GM19351 (cell line): ENCODE measurements at regions not wholly inside any gene's neighbourhood (a gene's known extent, or its start where the extent isn't known, plus 50 kb on each side); places are given as distances from the start of the nearest gene placed in this dataset.

Source experiments
- ATAC-seq: cut with Tn5 transposase; IDR thresholded peaks from one replicate; pipeline ENCODE4 v1.9.1; 2021; ENCODE audit warnings: mild to moderate bottlenecking, moderate library complexity; ENCODE audit not compliant: unreplicated experiment

DNA sequence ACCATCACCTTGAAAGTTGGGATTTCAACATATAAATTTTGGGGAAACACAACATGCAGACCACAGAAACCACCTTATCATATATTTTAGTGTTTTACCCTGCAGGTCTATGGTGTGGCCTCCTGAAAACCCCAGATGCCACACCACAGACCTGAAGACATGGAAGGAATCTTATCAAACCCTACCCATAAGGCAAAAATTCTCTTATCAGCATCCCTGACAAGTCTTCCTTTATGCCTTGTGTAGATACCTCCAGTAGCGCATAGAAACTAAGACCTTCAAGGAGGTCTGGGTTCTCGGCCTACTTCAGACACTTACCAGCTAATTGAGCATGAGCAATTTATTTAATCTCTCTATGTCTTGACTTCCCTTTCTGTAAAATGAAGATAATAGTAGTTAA, 59.1 kb upstream of the SLC14A2 start:
- no peak for ATAC-seq

- ATAC-seq: no peak
Observed at GRCh38 chr18:45557287-45557686, 58.0 kb upstream of the SLC14A2 start.

- no peak for ATAC-seq
Observed at GRCh38 chr18:45557779-45558178, 57.5 kb upstream of the SLC14A2 start.

DNA sequence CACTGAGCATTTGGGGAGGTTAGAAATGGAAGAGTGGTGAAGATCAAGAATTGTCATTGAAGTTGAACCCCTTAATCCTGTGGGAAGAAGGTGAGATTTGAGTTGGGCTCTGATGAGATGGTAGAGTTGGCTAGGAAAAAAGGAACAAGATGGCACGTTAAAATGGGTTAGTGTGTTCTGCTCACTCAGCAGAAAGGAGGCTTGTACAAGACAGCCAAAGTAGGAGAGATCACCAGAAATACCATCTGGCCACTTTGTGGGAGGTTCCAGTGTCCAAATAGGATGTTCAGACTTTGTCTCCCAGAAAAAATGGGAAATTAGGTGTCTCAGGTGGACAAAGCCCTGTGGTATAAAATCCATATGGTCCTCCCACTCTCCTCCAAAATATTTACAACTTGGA, 56.0 kb upstream of the SLC14A2 start:
- no peak for ATAC-seq

- no peak for ATAC-seq
Observed at GRCh38 chr18:45560870-45561269, 54.4 kb upstream of the SLC14A2 start.

DNA sequence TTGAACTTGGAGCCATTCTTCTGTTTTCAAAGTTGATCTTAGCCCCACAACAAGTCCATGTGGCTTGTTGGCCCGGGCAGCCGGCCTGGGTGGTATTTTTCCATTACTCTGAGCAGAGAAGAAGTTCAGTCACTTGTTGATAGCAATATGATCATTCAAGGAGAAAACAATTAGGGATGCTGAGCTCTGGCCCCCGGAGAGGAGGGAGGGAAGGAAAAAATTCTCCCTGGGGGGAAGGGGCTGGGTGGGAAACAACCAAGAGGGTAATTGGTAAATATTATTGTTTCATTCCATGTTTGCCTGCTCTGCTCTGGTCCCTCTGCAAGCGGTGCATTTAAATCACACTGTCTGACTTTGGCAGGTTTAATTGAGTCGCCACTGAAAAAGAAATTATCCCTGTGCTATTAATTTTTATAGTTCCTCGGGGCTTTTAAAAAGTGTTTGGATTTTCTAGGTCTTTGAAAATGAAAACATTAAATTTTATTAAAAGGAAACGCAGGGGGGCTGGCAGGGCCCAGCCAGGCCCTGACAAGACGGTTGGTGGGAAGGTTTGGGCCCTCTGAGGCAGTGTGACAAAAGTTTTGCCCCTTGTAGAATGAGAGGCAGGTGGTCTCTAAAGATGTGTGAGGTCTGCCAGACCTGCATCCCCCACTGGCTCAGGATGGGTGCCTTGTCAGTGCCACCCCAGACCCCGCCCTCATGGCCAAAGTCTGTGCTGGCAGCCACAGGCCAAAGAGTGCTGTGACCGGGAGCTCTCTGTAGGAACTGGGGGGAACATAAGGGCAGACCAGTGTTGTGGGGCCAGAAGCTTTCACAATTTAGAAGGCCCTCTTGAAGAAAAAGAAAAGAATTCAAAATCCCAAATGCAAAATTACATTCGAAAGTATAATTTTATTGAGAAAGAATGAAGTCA, 52.5 kb upstream of the SLC14A2 start:
- ATAC-seq: no peak

GRCh38 chr18:45565280-45565970, 49.9 kb upstream of the SLC14A2 start:
- ATAC-seq: no peak
